ENCODE measurements at regions not wholly inside any gene's neighbourhood (a gene's known extent, or its start where the extent isn't known, plus 50 kb on each side); places are given as distances from the start of the nearest gene placed in this dataset.

DNA sequence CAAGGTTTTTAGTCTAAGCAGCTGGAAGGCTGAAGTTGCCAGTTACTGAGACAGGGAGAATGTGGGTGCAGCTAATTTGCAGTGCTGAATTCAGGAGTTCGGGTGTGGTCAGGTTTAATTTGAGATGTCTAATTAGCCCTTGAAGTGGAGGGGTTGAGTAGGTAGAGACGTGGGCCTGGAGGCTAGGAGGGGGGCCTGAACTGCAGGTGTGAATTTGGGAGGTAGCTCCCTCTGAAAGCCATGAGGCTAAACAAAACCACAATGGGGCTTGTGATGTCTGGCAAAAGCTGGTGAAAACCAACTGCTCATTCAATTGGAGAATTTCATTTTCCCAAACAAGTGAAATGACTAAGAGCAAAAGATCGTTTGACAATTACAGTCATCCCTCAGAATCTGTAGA, 246.0 kb upstream of the NFE2L3 start:
- DNase-seq = no peak

DNA sequence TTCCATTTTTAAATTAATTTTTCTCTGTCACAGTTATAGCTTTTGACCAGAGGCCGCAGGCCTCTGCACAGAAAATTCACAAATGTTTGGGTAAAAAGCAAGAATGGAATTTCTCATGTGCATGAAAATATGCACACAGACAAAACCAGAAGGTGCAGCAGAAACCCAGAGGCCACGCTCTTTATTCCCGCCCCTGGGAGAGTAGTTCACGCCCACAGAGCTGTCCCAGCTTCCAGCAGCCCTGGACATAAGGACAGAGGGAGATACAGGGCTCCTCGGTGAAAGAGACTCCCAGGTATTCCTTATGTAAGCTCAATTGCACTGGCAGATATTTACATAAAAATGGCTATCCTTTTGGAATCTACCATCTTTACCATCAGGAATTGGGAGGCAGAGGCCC, 245.2 kb upstream of the NFE2L3 start:
- DNase-seq = no peak

DNA sequence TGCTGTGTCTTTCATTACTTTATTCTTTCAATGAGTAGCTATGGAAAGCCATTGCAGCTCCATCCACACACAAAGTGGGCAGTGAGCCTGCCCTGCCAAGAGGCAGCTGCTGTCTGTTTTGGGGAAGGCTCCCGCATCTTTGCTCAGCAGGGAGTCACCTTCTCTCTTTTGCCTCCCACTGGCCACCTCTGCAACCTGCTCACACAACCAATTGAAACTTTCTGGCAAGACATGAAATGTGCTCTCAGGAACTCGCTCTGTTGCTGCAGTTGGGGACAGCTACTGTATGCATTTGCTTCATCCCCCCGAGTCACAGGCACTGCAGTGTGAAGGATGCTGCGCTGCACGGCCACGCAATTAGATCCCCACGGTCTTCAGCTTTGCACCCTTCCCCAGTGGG, 244.8 kb upstream of the NFE2L3 start:
- no peak for DNase-seq

DNA sequence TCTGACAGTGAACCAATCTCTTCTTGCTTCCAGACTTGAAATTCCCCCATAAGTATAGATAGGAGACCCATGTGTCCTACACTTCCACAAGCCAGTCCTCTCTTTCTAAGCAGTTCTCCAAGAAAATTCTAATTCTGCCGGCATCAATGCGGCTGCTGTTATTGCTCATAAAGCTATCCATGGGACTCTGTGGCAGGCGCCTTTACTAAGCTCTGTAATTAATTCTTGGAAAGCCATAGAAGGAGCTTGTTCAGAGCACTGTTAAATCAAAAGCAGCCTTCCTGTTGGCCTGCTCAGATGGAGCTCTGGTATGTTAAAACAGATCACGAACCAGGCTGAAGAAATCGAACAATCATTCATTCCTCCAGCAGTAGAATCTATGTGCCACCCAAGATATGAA, 244.3 kb upstream of the NFE2L3 start:
- no peak for DNase-seq

DNA sequence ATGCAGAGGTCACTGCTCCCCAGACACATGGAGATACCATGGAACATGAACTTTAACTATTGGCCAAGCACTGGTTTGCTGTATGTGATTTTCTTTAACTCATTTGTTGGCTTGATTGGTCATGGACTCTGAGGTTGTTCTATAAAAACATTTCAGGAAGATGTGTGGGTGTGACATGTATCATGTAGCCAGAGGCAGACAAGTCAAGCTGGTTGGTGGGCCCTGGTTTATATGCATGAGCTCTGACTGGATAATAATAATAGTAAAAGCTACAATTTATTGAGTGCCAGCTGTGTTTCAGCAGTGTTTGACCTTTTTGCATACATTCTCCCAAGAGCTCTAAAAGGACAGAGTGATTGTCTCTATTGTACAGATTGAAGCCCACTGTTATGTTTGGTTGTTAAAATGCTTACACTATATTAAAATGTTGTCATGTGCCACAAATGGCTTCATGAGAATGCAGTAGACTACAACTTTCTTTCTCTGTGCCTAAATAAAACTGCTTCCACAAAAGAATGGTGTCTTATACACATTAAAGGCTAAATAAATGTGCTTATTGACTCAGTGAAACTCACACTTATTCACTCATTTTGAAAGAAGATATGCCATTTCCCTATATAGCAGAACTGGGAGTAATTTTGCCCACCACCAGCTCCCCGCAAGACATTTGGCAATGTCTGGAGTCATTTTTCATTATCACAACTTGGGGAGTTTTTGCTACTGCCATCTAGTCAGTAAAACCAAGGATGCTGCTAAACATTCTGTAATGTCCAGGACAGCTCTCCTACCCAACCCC, 243.6 kb upstream of the NFE2L3 start:
- no peak for DNase-seq

DNA sequence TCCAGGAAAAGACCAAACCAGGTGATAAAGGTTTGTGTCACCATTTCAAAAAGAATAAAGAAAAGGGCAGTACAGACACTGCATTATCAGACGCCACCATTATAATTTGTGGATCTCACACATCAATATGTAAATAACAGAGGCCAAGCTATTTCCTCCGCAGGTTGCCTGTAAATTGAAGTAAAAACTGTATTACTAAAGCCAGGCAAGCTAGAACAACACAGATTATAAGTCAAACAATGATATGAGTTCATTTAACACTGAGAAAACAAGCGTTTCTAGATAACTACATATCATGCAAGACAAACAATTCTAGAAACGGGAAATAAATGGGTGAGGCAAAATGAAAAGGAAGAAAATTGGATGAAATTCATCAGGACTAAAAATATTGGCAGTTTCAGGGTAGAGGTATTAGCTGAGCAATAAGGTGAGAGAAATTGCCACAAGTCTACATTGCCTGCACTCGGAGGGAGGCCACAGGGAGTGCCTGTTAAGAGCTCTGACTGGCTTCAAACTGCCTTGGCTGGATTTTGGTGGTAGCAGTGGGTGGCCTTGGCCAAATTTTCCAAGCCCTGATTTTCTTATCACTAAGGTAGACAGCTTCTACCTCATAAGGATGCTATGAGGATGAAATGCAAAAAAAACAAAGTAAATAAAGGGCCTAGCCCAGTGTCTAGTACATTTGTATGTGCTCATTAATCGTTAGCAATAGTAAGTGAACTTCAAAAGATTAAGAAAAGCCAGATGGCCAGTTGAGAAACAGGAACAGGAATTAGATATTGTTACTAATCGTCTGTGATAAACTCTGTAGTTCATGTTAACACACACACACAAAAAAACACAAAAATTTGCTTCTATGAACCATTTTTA, 240.0 kb upstream of the NFE2L3 start:
- no peak for DNase-seq

DNA sequence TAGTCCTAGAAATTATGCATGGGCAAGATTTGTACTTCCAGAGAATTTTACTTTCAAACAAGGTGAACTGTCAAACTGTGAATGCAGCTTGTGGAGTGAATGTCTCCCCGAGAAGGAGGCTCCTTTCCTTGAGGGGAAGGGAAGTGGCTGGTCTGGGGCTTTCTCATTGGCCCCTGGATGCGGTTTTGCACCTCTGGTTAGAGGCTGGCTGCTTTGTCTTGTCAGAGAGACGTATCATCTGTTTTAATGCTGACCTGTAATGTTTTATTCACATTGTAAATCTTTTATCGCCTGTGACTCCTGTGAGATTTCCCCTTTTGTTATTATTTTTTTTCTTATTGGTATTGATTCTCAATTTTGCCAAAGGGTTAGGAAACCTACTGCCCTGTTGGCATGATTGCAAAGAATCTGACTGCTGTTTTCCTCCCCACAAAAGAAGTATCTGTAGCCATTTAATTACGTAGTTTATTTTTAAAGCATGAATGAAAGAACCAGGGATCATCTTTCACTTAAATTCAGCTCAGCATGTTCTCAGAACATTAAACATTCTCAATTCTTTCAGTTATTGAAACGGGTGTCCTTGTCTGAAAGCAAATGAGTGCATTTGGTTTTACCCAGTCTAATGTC, 238.3 kb upstream of the NFE2L3 start:
- DNase-seq = no peak

DNA sequence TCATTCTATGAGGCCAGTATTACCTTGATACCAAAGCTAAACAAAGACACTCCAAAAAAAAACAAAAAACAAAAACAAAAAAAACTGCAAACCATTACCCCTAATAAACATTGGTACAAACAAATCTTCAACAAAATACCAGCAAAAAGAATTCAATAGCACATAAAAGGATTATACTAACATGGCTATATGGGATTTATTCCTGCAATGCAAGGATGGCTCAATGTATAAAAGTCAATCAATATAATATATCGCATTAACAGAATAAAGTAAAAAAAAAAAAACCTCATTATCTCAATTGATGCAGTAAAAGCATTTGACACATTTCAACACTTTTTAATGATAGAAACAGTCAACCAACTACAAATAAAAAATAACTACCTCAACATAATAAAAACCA, 233.3 kb upstream of the NFE2L3 start:
- DNase-seq = no peak

DNA sequence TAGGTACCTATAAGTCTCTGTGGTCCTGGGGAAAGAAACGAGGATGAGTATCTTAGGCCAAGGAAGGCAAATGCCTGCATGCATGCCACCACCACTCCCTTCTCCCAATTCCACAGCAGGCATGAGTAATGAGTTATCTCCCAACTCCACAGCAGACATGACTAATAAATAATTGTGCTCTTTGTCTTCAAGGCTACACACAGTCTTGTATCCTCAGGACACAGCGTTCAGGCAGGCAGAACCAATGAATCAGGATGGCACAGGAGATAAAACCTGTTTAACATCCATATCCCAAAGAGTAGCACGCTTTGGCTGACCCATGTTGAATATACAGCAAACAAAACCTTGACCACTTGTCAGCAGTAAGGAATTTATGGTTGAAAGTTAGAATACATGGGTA, 229.7 kb upstream of the NFE2L3 start:
- no peak for DNase-seq

DNA sequence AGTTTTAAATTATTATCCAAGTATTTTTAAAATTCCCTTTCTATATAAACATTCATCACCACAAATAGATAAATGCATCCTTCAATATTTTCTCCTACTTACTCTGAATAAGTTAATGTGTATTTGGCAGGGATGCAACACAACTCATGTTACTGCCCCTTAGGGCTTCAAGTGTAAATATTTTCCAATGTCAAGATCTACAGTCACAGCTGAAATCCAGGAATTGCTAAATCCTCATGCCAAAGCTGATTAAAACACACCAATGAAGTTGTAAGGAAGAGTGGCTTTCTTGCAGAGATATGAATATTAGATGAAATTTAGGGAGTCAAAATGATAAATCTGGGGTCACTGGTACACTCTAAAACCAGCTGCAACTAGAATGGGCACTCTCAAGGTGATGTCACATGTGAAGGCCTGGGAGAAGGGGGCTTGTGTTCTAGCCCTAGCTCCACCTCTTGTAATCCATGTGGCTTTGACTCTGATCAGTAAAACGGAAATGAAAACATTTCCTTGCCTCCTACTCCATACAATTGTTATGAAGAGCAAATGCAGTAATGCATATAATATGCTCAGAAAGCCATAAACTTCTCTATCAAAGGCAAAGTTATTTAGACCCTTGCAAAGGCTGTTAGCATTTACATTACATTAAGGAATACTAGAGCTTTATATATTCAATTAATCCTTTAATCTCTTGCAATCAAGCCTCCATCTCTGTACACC, 228.1 kb upstream of the NFE2L3 start:
- no peak for DNase-seq

DNA sequence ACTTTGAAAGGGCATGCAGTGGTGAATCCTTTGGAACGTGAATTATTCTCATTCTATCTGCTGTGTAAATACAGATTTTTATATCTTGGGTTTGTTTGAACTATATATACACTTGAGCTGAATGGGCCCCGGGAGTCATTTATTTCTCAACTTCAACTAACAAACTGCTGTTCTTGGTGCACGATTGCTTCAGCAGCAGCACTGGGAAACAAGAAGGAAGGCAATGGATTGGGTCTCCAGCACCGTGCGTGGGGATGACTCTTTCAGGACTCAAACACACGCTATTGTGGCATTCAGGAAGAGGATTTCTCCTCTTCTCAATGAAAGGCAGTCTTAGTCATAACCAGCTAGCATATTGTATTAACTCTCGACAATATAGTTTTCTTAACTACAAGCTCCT, 226.0 kb upstream of the NFE2L3 start:
- no peak for DNase-seq

DNA sequence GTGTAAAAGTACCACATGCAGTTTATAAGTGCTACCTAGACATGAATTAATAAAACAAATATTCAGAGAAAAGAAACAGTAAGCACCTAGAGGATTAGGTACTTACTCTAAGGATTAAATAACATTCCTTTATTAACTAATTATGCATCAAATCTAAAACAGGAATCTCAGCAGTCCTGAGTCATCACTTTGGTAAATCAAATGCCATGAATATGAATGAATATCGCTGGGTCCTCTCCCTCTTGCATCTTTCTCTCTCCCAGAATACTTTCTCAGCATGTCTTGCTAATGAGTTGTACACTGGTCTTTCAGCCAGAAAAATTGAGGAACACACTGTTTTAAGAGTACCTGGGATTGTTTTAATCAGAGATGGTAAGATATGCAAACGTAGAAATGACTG, 225.5 kb upstream of the NFE2L3 start:
- DNase-seq = no peak

DNA sequence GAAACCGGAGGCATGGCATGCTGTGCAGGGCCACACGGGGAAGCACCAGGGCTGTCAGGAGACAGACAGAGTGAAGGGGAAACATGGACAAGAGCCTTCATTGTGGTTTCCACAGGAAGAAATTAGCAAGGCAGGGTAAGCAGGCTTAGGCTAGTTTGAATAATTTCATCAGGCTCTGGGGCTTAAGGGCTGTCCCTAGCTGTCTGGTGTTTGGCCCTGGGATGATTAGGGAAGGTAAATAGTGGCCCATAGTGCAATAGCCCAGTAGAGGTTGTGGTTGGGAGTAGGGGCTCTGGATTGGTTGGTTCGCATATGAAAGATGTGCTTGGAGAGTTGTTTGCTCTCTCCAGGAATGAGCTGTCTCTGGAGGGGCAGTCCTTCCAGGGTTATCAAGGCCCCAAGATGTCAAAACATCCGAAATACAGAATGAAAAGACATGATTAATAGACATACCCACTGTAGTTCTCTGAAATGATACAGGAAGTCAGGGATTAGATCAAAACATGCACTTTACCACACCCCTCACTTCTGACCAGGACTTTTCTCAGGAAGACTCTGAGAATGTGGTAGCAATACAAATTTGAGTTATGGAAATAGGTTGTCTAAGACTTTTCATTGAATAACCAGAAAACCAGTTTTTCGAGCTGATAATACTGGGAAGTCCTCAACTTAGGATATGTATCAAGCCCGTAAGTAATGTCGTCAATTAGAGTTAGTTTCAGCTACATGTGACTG, 224.9 kb upstream of the NFE2L3 start:
- no peak for DNase-seq

DNA sequence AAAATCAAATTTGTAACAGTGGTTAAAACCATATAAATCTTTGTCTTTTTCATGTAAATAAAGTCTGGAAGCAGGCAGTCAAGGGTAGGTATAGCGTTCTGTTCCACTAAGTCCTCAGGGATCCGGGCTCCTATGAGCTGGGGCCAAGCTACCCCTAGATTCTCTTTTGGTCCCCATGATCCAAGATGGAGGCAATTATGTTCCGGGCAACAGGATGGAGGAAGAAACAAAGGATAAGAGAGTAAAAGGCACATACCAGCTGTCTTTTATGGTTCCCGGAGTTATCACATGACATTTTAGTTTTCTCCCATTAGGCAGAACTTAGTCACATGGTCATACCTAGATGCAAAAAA, 224.4 kb upstream of the NFE2L3 start:
- no peak for DNase-seq

DNA sequence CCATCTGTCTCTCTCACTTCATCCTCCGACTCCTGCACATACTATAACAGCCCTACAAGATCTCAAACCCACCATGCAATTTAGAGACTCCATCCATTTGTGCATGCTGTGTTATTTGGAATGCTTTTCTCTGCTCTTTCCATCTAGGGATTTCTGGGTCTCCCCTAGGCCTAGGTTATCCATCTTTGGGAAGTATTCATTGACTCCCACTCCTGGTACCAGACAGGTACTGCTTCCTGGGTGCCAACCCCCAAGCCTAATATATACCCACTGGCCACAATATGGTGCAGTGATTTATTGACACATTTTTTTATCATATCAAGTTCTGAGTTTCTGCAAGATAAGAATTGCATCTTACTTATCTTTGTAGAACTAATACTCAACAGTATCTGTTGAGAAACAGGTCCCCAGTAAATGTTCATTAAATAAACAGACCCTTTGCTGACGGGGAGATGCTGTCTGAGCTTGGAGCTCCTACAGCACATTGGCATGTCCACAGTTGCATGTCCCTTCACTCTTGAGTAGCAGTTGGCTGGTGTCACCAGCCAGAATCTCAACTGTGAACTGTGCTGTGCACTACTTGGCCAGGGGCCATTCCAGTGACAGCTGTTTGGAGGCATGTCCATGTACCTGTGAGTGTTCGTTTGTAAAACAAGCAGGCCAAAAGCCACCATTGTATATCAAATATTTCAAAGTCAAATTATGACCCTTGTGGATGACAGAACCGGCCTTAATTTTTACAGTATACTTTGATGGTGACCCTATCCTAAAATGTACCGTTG, 223.3 kb upstream of the NFE2L3 start:
- DNase-seq = no peak

DNA sequence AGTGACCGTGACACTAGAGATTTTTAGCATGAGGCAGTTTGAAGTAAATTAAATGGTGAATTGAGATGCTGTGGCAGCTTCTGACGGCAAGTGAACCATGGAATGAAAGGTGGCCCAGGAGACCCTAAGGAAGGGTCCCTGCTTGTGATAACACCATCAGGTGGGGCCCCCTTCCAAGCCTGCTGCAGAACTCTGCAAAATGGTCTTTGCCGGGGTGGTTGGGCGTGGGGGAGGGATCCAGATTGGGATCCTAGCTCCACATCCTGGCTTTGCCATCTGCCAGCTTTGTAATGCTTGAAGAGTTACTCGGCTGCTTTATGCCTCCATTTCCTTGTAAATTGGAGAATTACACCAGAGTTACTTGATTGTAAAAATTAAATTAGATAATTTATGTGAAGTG, 222.6 kb upstream of the NFE2L3 start:
- DNase-seq = no peak

DNA sequence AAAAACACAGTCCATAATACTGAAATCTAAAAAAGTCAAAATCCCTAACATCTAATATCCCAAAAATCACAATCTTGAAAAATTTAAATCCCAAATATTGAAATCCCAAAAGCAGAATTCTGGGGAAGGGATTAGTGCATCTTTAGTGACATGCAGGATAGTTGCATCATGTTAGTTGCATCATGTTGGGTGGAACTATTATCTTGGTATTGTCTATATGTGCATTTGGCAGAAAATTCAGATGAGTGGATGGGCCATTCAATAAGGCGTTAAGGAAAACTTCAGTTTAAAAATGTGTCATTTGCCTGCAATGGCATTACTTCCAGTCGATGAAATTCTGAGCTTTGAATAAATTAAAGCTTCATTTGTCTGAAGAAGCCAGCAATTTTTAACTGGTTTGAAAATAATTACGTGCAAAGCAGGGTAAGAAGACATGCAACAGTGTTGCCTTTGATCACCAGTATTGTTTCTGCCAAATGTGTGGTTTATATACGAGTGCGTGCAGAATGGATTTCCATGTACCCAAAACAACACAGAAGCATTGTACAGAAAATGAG, 221.4 kb upstream of the NFE2L3 start:
- DNase-seq = no peak

DNA sequence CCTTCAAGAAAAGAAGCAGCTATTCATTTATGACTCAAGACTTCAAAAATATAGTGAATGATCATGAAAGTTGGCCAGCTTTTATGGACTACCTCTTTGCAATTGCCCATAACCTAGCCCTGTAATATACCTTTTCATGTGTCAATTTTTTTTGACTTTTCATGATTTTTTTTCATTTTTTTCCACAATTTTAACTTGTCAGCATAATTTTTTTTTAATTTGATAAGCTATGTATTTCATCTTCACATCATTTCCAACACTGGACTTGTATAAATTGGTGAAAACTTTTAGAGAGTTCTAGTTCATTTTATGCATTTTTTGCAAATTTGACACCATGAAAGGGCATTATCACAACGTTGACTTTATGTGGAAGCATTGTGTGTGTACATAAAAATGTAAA, 220.8 kb upstream of the NFE2L3 start:
- DNase-seq = no peak

DNA sequence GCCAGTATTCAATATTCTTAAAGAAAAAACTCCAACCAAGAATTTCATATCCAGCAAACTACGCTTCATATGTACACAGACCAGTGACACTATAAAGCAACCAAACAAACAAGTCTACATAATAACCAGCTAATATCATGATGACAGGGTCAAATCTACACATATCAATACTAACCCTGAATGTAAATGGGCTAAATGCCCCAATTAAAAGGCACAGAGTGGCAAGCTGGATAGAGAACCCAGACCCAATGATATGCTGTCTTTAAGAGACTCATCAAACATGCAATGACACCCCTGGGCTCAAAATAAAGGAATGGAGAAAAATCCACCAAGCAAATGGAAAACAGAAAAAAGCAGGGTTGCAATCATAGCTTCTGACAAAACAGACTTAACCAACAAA, 218.1 kb upstream of the NFE2L3 start:
- no peak for DNase-seq

DNA sequence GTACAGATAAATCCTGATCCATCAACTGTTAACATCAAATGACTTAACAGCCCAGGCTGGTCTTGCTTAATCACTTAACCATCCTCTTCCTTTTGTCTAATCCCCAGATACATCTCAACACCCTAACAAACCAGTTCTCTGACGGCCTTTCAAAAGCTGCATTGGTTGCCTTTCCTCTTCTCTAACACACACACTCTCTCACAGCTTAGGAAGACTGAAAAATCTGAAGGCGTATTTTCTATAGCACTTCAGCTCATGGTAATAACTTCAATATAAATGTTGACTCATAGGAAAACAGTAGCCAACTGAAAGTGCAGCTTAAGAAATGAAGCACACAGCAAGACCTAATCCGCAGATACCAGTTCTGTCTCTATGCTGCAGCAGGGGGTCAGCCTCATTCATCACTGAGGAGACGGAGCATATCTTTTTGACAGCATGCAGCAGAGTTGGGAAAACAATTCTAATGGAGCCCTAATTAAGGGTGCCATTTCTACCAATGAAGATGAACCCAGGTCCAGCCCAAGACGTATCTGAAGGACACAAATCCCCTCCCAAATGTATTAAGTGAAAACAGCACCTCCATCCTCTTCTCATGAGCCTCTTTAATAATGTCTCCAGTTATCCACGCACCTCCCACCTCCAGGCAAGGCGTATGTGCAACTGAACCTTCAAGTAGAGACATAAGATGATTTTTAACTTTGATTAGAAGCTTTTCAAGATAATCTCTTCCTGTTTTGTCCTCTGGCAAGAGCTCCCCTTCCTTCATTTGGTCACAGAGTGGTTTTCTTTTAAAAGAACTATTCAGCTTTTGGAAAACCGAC, 211.7 kb upstream of the NFE2L3 start:
- DNase-seq = no peak

All from hematopoietic multipotent progenitor cell treated with erythropoietin and hydrocortisone succinate and interleukin-3 and kit ligand, for 8 days (in vitro differentiated cells).